ENCODE measurements at regions not wholly inside any gene's neighbourhood (a gene's known extent, or its start where the extent isn't known, plus 50 kb on each side); places are given as distances from the start of the nearest gene placed in this dataset.

DNA sequence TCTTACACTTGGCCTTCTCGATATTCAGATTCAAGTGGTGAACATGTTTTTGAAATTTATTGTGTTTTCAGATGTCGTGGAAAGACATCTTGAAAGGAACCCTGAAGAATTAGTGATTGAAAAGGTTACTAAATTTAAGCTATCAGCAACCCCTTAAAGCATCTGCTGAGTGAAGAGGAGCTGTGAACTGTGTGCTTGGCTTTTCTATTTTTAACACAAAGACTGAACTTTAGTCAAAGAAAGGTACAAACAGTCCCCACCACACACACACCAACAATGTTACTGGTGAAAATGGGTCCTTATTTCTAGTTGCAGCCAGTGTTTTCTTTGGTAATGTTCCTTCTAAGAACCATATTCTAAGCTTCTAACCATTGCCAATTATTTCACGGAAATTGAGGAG, 95.1 kb downstream of the CYRIA start:
- no peak overlapping the region for H3K9ac ChIP-seq (ENCODE audit: low read depth, low read length)
- dilution Hi-C loops (cut with HindIII; ENCODE audit: low sequenced_read_pairs, unreplicated experiment), result no loop called here

More for the DNA sequence above, 95.1 kb downstream of the CYRIA start:
- Histone ChIP-seq H3K27ac (ENCODE audit: insufficient read depth, low read length) (no peak overlapping the region), H3K27me3 (ENCODE audit: control insufficient read depth, insufficient read depth, low read length) (no peaks in the 10 kb centered on the region), H3K4ac (ENCODE audit: low read depth, low read length) (no peak overlapping the region), H3K9me3 (ENCODE audit: control insufficient read depth, insufficient read depth, low read length) (no peaks in the 10 kb centered on the region), H4K91ac (ENCODE audit: insufficient read depth, low read depth, low read length) (no peak overlapping the region), H2AK5ac (ENCODE audit: low read depth, low read length) (no peak overlapping the region), H2BK15ac (ENCODE audit: low read depth, low read length) (no peak overlapping the region), H3K9me1 (ENCODE audit: insufficient read depth, low read length) (no peaks in the 10 kb centered on the region), H3K18ac (ENCODE audit: low read depth, low read length) (no peak overlapping the region), H4K5ac (ENCODE audit: low read depth, low read length) (no peak overlapping the region), H3K56ac (ENCODE audit: extremely low read depth, insufficient read depth, low read length) (no peak overlapping the region), H3K4me3 (ENCODE audit: insufficient read depth, low read depth, low read length) (no peak overlapping the region), H2BK5ac (ENCODE audit: low read depth, low read length, poor library complexity, severe bottlenecking) (no peak overlapping the region), H4K20me1 (ENCODE audit: insufficient read depth, low read length) (no peaks in the 10 kb centered on the region), H3K36me3 (ENCODE audit: control insufficient read depth, insufficient read depth, low read length) (no peaks in the 10 kb centered on the region), H3K79me1 (ENCODE audit: low read depth in 1 of 2, low read length in 2 of 2) (no peaks in the 10 kb centered on the region), H4K8ac (ENCODE audit: low read depth in 2 of 2, low read length in 2 of 2) (no peak overlapping the region), H3K14ac (replicated peaks; ENCODE audit: low read depth, low read length) (no peak overlapping the region), H2AFZ (replicated peaks; ENCODE audit: low read length, poor library complexity) (no peak overlapping the region), H3K23ac (ENCODE audit: low read depth, low read length) (no peak overlapping the region), H2AK9ac (replicated peaks; ENCODE audit: low read depth, low read length, poor library complexity) (no peak overlapping the region), H2BK20ac (ENCODE audit: low read depth, low read length) (no peak overlapping the region), H2BK120ac (ENCODE audit: low read depth, low read length) (no peak overlapping the region), H3K4me2 (ENCODE audit: low read depth, low read length) (no peak overlapping the region), H3K4me1 (ENCODE audit: control insufficient read depth, insufficient read depth, low read length) (no peaks in the 10 kb centered on the region)
- ChIA-PET CTCF (interaction anchor here (1.1 kb wide), 1 partner anchor 38 kb away, joined by 3 read pairs; no protein-coding TSS in a partner anchor), POLR2A (ENCODE audit: unreplicated experiment) (no interaction called here)
- intact Hi-C loops (cut with micrococcal nuclease), result no loop called here
- TF ChIP-seq CEBPB (IDR thresholded peaks at IDR 0.05; ENCODE audit: low read depth, low read length) (no peak), SMC3 (IDR thresholded peaks at IDR 0.05; ENCODE audit: low read depth, low read length) (no peak), MAFK (IDR thresholded peaks at IDR 0.05; ENCODE audit: low read depth, low read length) (no peak), RCOR1 (IDR thresholded peaks at IDR 0.05; ENCODE audit: insufficient replicate concordance, low read length) (no peak), MXI1 (IDR thresholded peaks at IDR 0.05; ENCODE audit: borderline replicate concordance, low read depth, low read length) (no peak)
- TF ChIP-seq, protein P1, sequence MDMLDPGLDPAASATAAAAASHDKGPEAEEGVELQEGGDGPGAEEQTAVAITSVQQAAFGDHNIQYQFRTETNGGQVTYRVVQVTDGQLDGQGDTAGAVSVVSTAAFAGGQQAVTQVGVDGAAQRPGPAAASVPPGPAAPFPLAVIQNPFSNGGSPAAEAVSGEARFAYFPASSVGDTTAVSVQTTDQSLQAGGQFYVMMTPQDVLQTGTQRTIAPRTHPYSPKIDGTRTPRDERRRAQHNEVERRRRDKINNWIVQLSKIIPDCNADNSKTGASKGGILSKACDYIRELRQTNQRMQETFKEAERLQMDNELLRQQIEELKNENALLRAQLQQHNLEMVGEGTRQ (IDR thresholded peaks at IDR 0.05; ENCODE audit: low read depth, low read length), result no peak
- TF ChIP-seq, protein P2, sequence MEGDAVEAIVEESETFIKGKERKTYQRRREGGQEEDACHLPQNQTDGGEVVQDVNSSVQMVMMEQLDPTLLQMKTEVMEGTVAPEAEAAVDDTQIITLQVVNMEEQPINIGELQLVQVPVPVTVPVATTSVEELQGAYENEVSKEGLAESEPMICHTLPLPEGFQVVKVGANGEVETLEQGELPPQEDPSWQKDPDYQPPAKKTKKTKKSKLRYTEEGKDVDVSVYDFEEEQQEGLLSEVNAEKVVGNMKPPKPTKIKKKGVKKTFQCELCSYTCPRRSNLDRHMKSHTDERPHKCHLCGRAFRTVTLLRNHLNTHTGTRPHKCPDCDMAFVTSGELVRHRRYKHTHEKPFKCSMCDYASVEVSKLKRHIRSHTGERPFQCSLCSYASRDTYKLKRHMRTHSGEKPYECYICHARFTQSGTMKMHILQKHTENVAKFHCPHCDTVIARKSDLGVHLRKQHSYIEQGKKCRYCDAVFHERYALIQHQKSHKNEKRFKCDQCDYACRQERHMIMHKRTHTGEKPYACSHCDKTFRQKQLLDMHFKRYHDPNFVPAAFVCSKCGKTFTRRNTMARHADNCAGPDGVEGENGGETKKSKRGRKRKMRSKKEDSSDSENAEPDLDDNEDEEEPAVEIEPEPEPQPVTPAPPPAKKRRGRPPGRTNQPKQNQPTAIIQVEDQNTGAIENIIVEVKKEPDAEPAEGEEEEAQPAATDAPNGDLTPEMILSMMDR (conservative IDR thresholded peaks at IDR 0.05; ENCODE audit: low read depth, low read length), result no peak
- TF ChIP-seq, protein P3, sequence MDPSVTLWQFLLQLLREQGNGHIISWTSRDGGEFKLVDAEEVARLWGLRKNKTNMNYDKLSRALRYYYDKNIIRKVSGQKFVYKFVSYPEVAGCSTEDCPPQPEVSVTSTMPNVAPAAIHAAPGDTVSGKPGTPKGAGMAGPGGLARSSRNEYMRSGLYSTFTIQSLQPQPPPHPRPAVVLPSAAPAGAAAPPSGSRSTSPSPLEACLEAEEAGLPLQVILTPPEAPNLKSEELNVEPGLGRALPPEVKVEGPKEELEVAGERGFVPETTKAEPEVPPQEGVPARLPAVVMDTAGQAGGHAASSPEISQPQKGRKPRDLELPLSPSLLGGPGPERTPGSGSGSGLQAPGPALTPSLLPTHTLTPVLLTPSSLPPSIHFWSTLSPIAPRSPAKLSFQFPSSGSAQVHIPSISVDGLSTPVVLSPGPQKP (IDR thresholded peaks at IDR 0.05; ENCODE audit: borderline replicate concordance, low read depth, low read length), result no peak
- no peak for DNase-seq
- in situ Hi-C loops (cut with MboI; ENCODE audit: low sequenced_read_pairs), result no loop called here
- WGBS, 2 experiments (ENCODE audit: extremely low coverage in 2 of 2, insufficient read length in 1 of 2), result no CpG with 5 or more reads among the region's 3 CpGs
- no TSS peak for BruUV-seq (replicated peaks)
- ATAC-seq (ENCODE audit: low read depth), result no peak

All from IMR-90 (cell line).